HEK293T (cell line): ENCODE measurements at regions not wholly inside any gene's neighbourhood (a gene's known extent, or its start where the extent isn't known, plus 50 kb on each side); places are given as distances from the start of the nearest gene placed in this dataset.

Source experiments
- ARNT ChIP-seq: fragments of 450-650 bp; IDR thresholded peaks from 2 replicates; pipeline ENCODE4 v1.6.1; 2017; ENCODE audit warnings: mild to moderate bottlenecking
- BHLHE40 ChIP-seq: fragments of 450-650 bp; IDR thresholded peaks from 2 replicates; pipeline ENCODE4 v1.6.1; 2016; ENCODE audit warnings: mild to moderate bottlenecking, moderate library complexity, borderline replicate concordance
- CTBP1 ChIP-seq: fragments of 450-650 bp; IDR thresholded peaks from 2 replicates; pipeline ENCODE4 v1.6.1; 2016; ENCODE audit warnings: borderline replicate concordance
- ELF4 ChIP-seq: fragments of 450-650 bp; IDR thresholded peaks from 2 replicates; pipeline ENCODE4 v1.6.1; 2017; ENCODE audit warnings: antibody characterized with exemption
- FOXA1 ChIP-seq: fragments of 450-650 bp; IDR thresholded peaks from 2 replicates; pipeline ENCODE4 v1.6.1; 2016; ENCODE audit warnings: mild to moderate bottlenecking
- FOXK2 ChIP-seq: fragments of 450-650 bp; IDR thresholded peaks from 2 replicates; pipeline ENCODE4 v1.6.1; 2016; ENCODE audit warnings: mild to moderate bottlenecking
- FOXM1 ChIP-seq: fragments of 450-650 bp; IDR thresholded peaks from 2 replicates; pipeline ENCODE4 v1.6.1; 2017; ENCODE audit warnings: mild to moderate bottlenecking, borderline replicate concordance
- HDGF ChIP-seq: fragments of 450-650 bp; IDR thresholded peaks from 2 replicates; pipeline ENCODE4 v1.6.1; 2017; ENCODE audit warnings: antibody characterized with exemption, borderline replicate concordance
- L3MBTL2 ChIP-seq: fragments of 450-650 bp; conservative IDR thresholded peaks from 2 replicates; pipeline ENCODE4 v1.6.1; 2016; ENCODE audit warnings: mild to moderate bottlenecking
- SP1 ChIP-seq: fragments of 450-650 bp; IDR thresholded peaks from 2 replicates; pipeline ENCODE4 v1.6.1; 2017
- SUZ12 ChIP-seq: fragments of 450-650 bp; IDR thresholded peaks from 2 replicates; pipeline ENCODE4 v1.6.1; 2016; ENCODE audit warnings: mild to moderate bottlenecking
- TARDBP ChIP-seq: fragments of 450-650 bp; IDR thresholded peaks from 2 replicates; pipeline ENCODE4 v1.6.1; 2016
- ZNF384 ChIP-seq: fragments of 450-650 bp; IDR thresholded peaks from 2 replicates; pipeline ENCODE4 v1.6.1; 2016
- TF ChIP-seq, protein P1 (sequence below): fragments of 450-650 bp; IDR thresholded peaks from 2 replicates; pipeline ENCODE4 v1.6.1; 2016

DNA sequence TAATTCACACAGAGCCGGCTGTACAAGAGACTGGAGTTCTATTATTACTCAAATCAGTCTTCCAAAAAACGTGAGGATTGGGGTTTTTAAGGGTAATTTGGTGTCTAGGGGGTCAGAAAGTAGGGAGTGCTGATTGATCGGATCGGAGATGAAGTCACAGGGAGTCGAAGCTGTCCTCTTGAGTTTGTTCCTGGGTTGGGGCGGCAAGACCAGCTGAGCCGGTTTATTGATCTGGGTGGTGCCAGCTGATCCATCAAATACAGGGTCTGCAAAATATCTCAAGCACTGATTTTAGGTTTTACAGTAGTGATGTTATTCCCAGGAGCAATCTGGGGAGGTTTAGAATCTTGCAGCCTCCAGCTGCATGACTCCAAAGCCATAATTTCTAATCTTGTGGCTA, 262.7 kb downstream of the KCNRG start:
- no peak for TF ChIP-seq FOXA1
- TF ChIP-seq FOXM1: no peak
- no peak for TF ChIP-seq HDGF
- TF ChIP-seq SP1: no peak
- TF ChIP-seq ARNT: no peak
- TF ChIP-seq CTBP1: no peak
- TF ChIP-seq, protein P1, sequence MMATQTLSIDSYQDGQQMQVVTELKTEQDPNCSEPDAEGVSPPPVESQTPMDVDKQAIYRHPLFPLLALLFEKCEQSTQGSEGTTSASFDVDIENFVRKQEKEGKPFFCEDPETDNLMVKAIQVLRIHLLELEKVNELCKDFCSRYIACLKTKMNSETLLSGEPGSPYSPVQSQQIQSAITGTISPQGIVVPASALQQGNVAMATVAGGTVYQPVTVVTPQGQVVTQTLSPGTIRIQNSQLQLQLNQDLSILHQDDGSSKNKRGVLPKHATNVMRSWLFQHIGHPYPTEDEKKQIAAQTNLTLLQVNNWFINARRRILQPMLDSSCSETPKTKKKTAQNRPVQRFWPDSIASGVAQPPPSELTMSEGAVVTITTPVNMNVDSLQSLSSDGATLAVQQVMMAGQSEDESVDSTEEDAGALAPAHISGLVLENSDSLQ: no peak
- no peak for TF ChIP-seq TARDBP
- TF ChIP-seq SUZ12: no peak
- no peak for TF ChIP-seq BHLHE40
- TF ChIP-seq ELF4: no peak
- TF ChIP-seq ZNF384: no peak
- TF ChIP-seq FOXK2: no peak
- TF ChIP-seq L3MBTL2: no peak
